Stimulated activated CD8-positive, alpha-beta memory T cell treated with anti-CD3 and anti-CD28 coated beads, Interleukin-15, amount 100 ng/mL, for 48 hours (primary cell): ENCODE measurements at regions not wholly inside any gene's neighbourhood (a gene's known extent, or its start where the extent isn't known, plus 50 kb on each side); places are given as distances from the start of the nearest gene placed in this dataset.
"Not testable (repeated sequence)": the region's sequence is repeated elsewhere in the genome, so short reads cannot be mapped to it uniquely, and the experiment has no call there.

Source experiments
- DNase-seq, 2 donors: peaks; one replicate each; pipeline ENCODE4 v3.0.0-alpha.2; 2020; ENCODE audit warnings: low read depth in 2 of 2

DNA sequence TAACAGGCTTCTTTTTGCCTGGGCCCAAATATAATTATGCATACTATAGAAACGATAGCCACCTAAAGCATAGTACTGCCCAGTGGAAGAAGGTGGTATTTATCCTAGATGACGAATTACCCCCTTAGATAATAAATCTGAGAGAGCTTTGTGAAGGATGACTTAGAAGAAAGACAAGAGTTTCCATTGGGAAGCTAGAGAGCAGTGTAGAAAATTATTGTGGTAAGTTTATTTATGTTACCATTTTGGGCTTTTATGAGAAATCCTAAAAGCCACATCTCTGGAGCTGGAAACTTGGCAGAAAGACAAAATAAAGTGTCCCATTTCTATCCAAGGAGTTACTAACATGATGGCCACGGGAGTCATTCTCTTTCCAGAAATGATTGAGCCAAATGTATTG lies 172.0 kb upstream of the SEMA6A start:
- DNase-seq = no peak

GRCh38 chr5:116740771-116741170 lies 166.1 kb upstream of the SEMA6A start:
- no peak for DNase-seq

DNA sequence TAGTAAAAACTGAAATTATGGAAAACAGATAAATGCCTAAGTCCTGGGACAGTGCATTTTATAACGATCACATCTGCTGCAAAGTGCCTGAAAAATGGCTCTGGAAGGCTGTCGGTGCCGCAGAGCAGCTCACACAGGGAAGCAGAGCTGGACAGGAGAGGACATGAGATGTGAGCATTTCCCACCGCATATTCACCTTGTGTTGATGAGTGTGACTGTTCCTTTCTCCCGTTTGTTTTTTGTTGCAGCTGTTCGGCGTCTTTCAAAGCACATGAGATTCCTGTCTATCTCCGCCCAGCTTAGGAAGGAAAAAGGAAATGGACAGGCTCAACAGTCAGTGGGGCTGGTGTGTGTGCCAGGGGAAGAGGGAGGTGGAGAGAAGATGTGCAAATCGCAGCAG lies 164.9 kb upstream of the SEMA6A start:
- no peak for DNase-seq

- DNase-seq = no peak
Measured at GRCh38 chr5:116738615-116739261, 164.1 kb upstream of the SEMA6A start.

DNA sequence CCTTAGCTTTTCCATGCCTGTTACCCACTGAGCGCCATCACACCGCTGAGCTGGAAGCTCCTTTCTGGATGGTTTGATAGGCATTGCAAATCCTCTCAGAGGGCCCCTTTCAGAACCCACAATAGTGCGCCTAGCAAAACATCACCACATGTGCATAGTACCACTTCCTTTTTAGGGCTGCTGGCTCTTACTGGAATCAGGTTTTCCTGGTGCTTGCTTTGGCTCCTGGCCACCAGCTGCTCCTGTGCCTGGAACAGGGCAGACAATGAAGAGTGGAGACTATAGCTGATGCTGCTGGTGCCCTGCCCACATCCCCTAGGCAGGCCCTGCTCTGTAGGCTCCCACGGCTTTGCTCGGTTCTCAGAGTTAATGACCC lies 163.6 kb upstream of the SEMA6A start:
- DNase-seq = no peak

DNA sequence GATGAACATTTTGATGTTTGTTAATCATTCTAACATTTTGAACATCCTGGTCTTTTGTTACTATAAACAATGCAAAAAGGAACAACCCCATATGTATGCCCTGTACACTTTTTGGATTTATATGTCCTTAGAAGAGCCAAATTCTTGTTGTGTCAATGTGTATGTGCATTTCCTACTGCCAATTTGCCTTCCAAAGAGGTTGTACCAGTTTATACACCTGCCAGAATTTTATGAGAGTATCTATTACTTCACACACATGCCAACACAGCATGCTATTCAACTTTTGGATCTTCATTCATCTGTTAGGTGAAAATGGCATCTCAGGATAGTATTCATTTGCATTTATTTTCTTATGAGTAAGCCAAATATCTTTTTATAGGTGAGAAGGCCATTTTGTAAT lies 162.0 kb upstream of the SEMA6A start:
- DNase-seq = no peak

- no peak for DNase-seq
Measured at GRCh38 chr5:116733991-116734975, 159.7 kb upstream of the SEMA6A start.

DNA sequence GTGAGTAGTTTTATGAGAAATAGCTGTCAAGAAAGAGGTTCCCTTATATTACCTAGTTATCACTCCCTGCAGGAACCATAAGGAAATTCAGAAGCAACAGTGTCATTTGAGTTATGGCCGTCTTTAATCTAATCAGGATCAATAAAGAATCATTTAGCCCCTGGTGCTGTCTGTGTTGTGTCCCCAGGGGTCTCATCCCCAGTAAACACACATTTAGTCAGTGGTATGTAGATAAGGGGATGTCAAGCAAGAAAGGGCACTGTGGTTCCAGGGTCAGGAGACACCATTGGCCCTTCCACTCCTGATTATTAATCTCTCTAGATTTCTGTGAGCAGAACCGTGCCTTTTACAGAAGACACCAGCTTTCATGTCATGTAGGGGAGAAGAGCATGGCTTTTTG lies 158.0 kb upstream of the SEMA6A start:
- DNase-seq = no peak

- no peak for DNase-seq
Measured at GRCh38 chr5:116731432-116731831, 156.8 kb upstream of the SEMA6A start.

DNA sequence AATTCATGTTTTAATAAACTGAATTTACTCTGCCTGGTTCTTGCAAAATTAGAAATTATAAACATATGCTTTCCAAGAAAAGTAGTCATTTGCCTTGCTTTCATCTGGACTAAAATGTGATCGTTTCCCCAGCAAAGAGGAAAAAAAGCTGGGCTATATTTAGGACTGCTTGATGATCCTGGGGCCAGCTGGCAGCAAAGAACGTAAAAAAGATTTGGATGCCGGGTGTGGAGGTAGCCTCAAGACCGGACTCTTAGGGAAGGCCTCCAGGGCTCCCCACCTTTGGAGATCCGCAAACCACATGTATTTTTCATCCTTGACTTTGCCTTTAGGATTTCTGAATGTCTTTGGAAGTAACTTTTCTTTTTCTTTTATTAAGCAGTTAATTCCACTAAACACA lies 156.1 kb upstream of the SEMA6A start:
- DNase-seq = no peak

DNA sequence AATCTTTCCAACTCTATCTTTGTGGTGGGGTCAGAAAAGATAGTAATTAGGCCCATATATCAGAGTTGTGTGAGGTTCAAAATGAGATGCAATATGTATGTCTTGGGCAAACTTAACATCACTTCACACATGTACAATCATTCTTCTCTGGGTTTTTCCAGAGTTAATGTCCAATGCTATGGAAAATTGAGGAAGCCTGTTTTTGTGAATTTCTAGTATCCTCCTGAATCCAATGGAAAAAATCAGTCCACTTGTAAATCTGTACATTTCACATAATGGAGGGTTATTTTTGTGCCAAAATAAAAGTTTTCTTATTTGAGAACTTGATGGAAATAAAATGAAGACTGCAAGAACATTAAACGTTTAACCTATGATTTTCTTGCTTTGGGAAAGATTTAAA lies 155.6 kb upstream of the SEMA6A start:
- no peak for DNase-seq

DNA sequence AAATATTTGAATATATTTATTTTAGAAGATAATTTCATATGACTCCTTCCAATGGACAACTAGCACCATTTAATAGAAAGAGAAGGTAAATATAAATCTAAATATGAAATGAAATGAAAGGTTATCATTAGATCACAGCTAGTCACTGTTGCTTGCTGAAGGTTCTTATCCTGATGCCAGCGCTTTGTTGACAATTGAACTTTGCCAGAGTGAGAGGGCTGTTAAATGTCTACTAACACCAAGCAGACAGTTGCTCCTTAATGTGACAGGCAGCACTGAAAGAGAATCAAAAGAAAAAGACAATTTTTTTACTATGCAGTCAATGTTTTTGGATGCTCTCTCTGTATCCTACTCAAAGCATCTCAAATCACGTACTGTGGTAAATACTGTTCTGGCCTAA lies 152.6 kb upstream of the SEMA6A start:
- no peak for DNase-seq

DNA sequence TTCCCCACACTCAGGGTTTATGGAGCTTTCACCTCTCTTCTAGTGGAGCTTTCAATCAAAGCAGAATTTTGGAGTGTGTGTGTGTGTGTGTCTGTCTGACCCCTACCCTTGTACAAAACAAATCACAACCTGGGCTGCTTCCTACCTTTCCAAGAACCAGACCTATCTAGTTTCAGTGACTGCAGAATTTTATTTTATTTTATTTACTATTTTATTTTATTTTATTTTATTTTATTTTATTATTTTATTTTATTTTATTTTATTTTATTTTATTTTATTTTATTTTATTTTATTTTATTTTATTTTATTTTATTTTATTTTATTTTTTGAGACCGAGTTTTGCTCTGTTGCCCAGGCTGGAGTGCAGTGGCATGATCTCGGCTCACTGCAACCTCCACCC lies 151.6 kb upstream of the SEMA6A start:
- not testable (repeated sequence) for DNase-seq

DNA sequence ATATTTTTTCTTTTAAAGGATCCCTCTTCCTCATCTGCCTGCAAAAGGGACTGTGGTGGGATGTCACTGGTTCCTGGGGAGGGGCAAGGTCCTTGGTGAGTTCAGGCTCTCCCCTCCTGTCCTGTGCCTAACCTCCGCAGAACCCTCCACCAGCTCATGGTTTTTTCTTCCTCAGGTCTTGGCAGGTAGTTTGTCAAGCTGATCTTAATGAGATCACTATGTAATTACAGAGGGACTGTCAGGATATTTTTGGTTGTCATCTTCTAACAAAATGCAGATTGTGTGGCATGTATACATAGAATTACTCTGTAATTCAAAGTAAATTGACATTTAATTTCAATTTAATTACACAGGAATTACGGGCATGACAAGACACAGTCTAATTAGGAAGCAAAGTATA lies 150.3 kb upstream of the SEMA6A start:
- no peak for DNase-seq

DNA sequence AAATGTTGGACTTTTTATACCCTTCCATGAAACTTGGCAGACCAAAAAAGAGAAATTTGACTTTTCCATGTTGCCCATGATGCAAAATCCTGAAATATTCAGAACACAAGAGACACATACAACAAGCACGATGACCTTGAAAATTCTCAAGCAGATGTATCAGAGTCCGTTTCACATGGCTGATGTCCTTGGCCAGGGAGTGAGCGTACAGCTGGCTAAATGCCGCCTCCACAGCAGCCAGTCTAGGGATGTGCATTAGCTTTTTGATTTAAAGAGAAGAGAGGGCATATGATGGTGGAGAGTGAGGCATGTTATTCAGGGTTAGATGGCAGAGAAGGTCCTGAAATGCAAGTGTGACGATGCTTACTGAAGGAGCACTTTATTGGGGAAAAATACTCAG lies 148.0 kb upstream of the SEMA6A start:
- DNase-seq = no peak

DNA sequence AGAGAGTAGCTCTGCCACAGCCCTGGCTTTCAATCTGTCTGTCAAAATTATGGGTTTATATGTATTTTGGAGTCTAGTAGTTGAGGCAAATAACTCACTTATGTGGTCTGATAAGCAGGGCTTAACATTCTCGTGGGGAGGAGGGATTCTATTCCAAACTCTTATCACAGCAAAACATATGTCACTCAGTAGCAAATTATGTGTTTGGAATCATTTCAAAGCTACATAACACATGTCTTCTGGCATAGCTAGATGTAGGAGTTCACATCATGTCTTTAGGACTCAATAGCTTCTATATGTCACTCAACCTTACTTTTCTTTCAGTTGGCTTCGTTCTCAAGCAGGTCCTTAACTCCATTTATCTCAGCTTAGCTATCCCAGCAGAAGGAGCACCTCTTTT lies 144.5 kb upstream of the SEMA6A start:
- no peak for DNase-seq

GRCh38 chr5:116718317-116718716 lies 143.7 kb upstream of the SEMA6A start:
- DNase-seq = no peak

- DNase-seq = no peak
Measured at GRCh38 chr5:116709082-116709481, 134.5 kb upstream of the SEMA6A start.

DNA sequence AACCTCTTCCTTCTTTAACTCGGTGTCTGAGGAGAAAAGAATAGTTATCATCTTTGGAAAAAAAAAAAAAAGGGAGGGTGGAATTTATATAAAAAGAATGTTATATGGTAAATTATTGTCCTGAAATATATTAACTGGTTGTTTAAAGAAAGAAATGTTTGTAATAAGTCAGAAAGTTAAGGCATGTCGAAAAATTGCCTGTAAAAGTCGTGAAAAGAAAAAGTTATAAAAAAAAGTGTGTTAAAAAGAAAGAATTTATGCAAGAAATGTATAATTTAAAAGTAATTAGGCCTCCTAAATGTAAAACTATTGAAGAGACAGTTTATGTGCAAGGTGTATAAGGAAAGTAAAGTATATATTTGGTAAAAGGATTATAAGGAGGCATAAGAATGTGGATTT lies 130.5 kb upstream of the SEMA6A start:
- DNase-seq = not testable (repeated sequence)

GRCh38 chr5:116703941-116704340 lies 129.3 kb upstream of the SEMA6A start:
- no peak for DNase-seq

GRCh38 chr5:116703328-116703727 lies 128.7 kb upstream of the SEMA6A start:
- no peak for DNase-seq

- no peak for DNase-seq
Measured at GRCh38 chr5:116702776-116703175, 128.2 kb upstream of the SEMA6A start.

DNA sequence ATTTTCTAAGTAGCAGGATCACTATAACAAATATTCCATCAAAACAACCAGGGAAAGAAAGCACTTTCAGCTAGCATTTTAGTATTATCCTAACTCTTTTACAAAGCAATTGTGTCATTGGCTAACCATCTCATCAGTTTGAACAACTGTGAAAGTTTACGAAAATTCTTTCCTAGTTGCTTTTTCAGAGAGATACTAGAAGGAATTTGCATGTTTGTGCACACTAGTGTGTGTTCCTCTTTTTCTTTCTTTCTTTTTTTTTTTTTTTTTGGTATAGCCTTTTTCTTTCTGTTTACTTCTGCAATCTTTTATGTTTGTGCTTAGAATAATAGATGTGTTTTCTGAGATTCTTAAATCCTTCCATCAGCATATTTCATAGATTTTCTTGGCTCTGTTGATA lies 124.7 kb upstream of the SEMA6A start:
- no peak for DNase-seq
